Keratinocyte (primary cell): ENCODE measurements at regions not wholly inside any gene's neighbourhood (a gene's known extent, or its start where the extent isn't known, plus 50 kb on each side); places are given as distances from the start of the nearest gene placed in this dataset.

Experiments used
- DNase-seq: peaks from one replicate; pipeline ENCODE4 v3.0.0-alpha.2; 2011; ENCODE audit warnings: low read depth, missing footprints, low spot score
- FAIRE-seq: peaks from 2 replicates; lab custom pipeline; 2011; peaks lifted over from hg19 to GRCh38; lab: Jason Lieb, UNC
- H2AFZ ChIP-seq: 2 replicates; pipeline ENCODE4 v1.6.0; 2012; ENCODE audit warnings: low read length, control low read depth, inconsistent platforms; ENCODE audit not compliant: control insufficient read depth
- H3K27ac ChIP-seq: 2 replicates; pipeline ENCODE4 v1.5.1; 2011; ENCODE audit warnings: low read length; ENCODE audit not compliant: control insufficient read depth, insufficient read depth
- H3K27me3 ChIP-seq: 3 replicates; pipeline ENCODE4 v1.6.0; 2011; ENCODE audit warnings: low read length; ENCODE audit not compliant: control insufficient read depth, insufficient read depth; ENCODE audit errors: extremely low read depth
- H3K36me3 ChIP-seq, 2 experiments: 2 replicates in 1 of 2; 3 replicates in 1 of 2; pipeline ENCODE4 v1.5.1; 2011; ENCODE audit warnings: low read length in 2 of 2, mild to moderate bottlenecking in 1 of 2; ENCODE audit not compliant: control insufficient read depth in 2 of 2, insufficient read depth in 2 of 2; ENCODE audit errors: extremely low read depth in 1 of 2
- H3K4me1 ChIP-seq: 3 replicates; pipeline ENCODE4 v1.5.1; 2011; ENCODE audit warnings: low read length; ENCODE audit not compliant: control insufficient read depth, insufficient read depth; ENCODE audit errors: extremely low read depth
- H3K4me2 ChIP-seq: 3 replicates; pipeline ENCODE4 v1.6.0; 2011; ENCODE audit warnings: low read depth, low read length; ENCODE audit not compliant: control insufficient read depth, insufficient read depth; ENCODE audit errors: extremely low read depth
- H3K4me3 ChIP-seq, 3 experiments: fragments of 200-600 bp in 1 of 3; sonication (generic) in 1 of 3; 2 replicates in 2 of 3; 3 replicates in 1 of 3; pipeline ENCODE4 v1.5.1; 2011 to 2016; ENCODE audit warnings: low read length in 3 of 3, mild to moderate bottlenecking in 3 of 3, control low read depth in 2 of 3, inconsistent platforms in 1 of 3, low read depth in 1 of 3, mixed read lengths in 1 of 3, mixed run types in 1 of 3, moderate library complexity in 1 of 3; ENCODE audit not compliant: control insufficient read depth in 2 of 3, insufficient read depth in 2 of 3; ENCODE audit errors: extremely low read depth in 1 of 3
- H3K79me2 ChIP-seq: 2 replicates; pipeline ENCODE4 v1.6.0; 2012; ENCODE audit warnings: low read length; ENCODE audit not compliant: control insufficient read depth, insufficient read depth
- H3K9ac ChIP-seq: 3 replicates; pipeline ENCODE4 v1.6.0; 2011; ENCODE audit warnings: low read length; ENCODE audit not compliant: control insufficient read depth, insufficient read depth; ENCODE audit errors: extremely low read depth
- H3K9me1 ChIP-seq: 3 replicates; pipeline ENCODE4 v1.6.0; 2011; ENCODE audit warnings: low read length; ENCODE audit not compliant: control insufficient read depth, insufficient read depth; ENCODE audit errors: extremely low read depth
- H3K9me3 ChIP-seq: 2 replicates; pipeline ENCODE4 v1.5.1; 2012; ENCODE audit warnings: low read depth, low read length; ENCODE audit not compliant: control insufficient read depth
- H4K20me1 ChIP-seq: 3 replicates; pipeline ENCODE4 v1.6.0; 2011; ENCODE audit warnings: low read length; ENCODE audit not compliant: control insufficient read depth, insufficient read depth; ENCODE audit errors: extremely low read depth
- CTCF ChIP-seq, 3 experiments: IDR thresholded peaks in 1 of 3; conservative IDR thresholded peaks in 1 of 3; optimal IDR thresholded peaks in 1 of 3; 2 replicates in 2 of 3; 3 replicates in 1 of 3; pipeline versions ENCODE3 to v1.5.1; 2011; ENCODE audit warnings: low read length in 3 of 3, mild to moderate bottlenecking in 3 of 3, moderate library complexity in 2 of 3, control low read depth in 1 of 3, inconsistent platforms in 1 of 3; ENCODE audit not compliant: insufficient read depth in 2 of 3; ENCODE audit errors: extremely low read depth in 1 of 3
- EZH2 ChIP-seq: IDR thresholded peaks from one replicate; pipeline ENCODE4 v1.6.1; 2012; ENCODE audit warnings: inconsistent platforms, mild to moderate bottlenecking, low read length, moderate library complexity
- dilution Hi-C: fragments of 300-500 bp; cut with MboI; formaldehyde crosslinking; loops from one replicate; pipeline ENCODE4 v1.7.0; 2020; ENCODE audit warnings: low sequenced_read_pairs; ENCODE audit not compliant: extremely low pct_ligation_motif_present

- Histone ChIP-seq H3K9me1 (no peaks in the 10 kb centered on the region), H3K4me2 (no peak overlapping the region), H3K27ac (no peak overlapping the region), H3K27me3 (peaks cover 22% of the 10 kb centered on the region), H3K36me3 (no peaks in the 10 kb centered on the region), H3K9ac (no peak overlapping the region), H3K9me3 (no peaks in the 10 kb centered on the region), H4K20me1 (no peaks in the 10 kb centered on the region), H2AFZ (no peak overlapping the region), H3K4me1 (peaks cover under 1% of the 10 kb centered on the region), H3K4me3 (no peak overlapping the region), H3K79me2 (no peaks in the 10 kb centered on the region)
- DNase-seq (no peak), FAIRE-seq (no peak)
- TF ChIP-seq CTCF (optimal IDR thresholded peaks at IDR 0.05 in 1 of 3, IDR thresholded peaks at IDR 0.05 in 1 of 3, conservative IDR thresholded peaks at IDR 0.05 in 1 of 3; ENCODE audit: extremely low read depth in 1 of 3, insufficient read depth in 2 of 3, low read length in 3 of 3) (no peak), EZH2 (no peak)
- dilution Hi-C loops = no loop called here
Observed at GRCh38 chr1:228866468-228866867, 131.2 kb downstream of the RHOU start.

GRCh38 chr1:228867108-228867950 is 132.1 kb downstream of the RHOU start:
- Histone ChIP-seq H4K20me1 (no peaks in the 10 kb centered on the region), H3K9me1 (no peaks in the 10 kb centered on the region), H3K9me3 (no peaks in the 10 kb centered on the region), H3K9ac (no peak overlapping the region), H2AFZ (no peak overlapping the region), H3K4me2 (no peak overlapping the region), H3K36me3 (no peaks in the 10 kb centered on the region), H3K27me3 (peaks cover 18% of the 10 kb centered on the region), H3K27ac (no peak overlapping the region), H3K4me1 (no peaks in the 10 kb centered on the region), H3K4me3 (no peak overlapping the region), H3K79me2 (no peaks in the 10 kb centered on the region)
- FAIRE-seq = no peak
- dilution Hi-C loops = no loop called here
- TF ChIP-seq CTCF (optimal IDR thresholded peaks at IDR 0.05 in 1 of 3, IDR thresholded peaks at IDR 0.05 in 1 of 3, conservative IDR thresholded peaks at IDR 0.05 in 1 of 3; ENCODE audit: extremely low read depth in 1 of 3, insufficient read depth in 2 of 3, low read length in 3 of 3) = no peak
- no peak for TF ChIP-seq EZH2
- DNase-seq = no peak
